ENCODE measurements at regions not wholly inside any gene's neighbourhood (a gene's known extent, or its start where the extent isn't known, plus 50 kb on each side); places are given as distances from the start of the nearest gene placed in this dataset.
"Not testable (repeated sequence)": the region's sequence is repeated elsewhere in the genome, so short reads cannot be mapped to it uniquely, and the experiment has no call there.

DNA sequence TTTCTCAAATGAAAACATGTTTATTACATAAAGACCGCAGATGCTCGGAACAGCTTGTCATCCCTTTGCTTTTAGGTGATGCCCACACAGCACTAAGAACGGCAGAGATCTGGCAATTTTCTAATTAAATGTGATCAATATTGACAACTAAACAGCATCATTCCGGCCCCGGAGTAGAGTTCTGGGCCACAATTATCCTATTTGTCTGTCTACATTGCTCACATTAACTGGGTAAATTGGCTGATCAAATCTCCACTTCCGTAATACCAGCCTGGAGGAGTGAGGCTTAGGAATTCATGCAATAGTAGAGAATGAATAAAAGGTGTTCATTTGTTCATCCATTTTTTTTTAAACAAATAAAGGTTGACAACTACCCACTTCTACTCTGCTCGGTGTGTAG, 245.1 kb upstream of the C9orf72 start:
- 65 to 85% methylated on average over 7 of the region's 7 CpGs for WGBS, 2 donors
- no peaks in the 10 kb centered on the region for H3K36me3 ChIP-seq (ENCODE audit: low read depth, missing control alignments)
- H3K27ac ChIP-seq = no peak overlapping the region
- no peaks in the 10 kb centered on the region for H3K9me3 ChIP-seq
- H3K27me3 ChIP-seq = no peaks in the 10 kb centered on the region
- TF ChIP-seq POLR2A (IDR thresholded peaks at IDR 0.05) = no peak
- TF ChIP-seq, protein P1, sequence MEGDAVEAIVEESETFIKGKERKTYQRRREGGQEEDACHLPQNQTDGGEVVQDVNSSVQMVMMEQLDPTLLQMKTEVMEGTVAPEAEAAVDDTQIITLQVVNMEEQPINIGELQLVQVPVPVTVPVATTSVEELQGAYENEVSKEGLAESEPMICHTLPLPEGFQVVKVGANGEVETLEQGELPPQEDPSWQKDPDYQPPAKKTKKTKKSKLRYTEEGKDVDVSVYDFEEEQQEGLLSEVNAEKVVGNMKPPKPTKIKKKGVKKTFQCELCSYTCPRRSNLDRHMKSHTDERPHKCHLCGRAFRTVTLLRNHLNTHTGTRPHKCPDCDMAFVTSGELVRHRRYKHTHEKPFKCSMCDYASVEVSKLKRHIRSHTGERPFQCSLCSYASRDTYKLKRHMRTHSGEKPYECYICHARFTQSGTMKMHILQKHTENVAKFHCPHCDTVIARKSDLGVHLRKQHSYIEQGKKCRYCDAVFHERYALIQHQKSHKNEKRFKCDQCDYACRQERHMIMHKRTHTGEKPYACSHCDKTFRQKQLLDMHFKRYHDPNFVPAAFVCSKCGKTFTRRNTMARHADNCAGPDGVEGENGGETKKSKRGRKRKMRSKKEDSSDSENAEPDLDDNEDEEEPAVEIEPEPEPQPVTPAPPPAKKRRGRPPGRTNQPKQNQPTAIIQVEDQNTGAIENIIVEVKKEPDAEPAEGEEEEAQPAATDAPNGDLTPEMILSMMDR (IDR thresholded peaks at IDR 0.05) = no peak
- no peak overlapping the region for H3K4me3 ChIP-seq
- no peaks in the 10 kb centered on the region for H3K4me1 ChIP-seq
- intact Hi-C loops (cut with DNase I; ENCODE audit: low total_unique reads) = no loop called here
- DNase-seq = no peak

DNA sequence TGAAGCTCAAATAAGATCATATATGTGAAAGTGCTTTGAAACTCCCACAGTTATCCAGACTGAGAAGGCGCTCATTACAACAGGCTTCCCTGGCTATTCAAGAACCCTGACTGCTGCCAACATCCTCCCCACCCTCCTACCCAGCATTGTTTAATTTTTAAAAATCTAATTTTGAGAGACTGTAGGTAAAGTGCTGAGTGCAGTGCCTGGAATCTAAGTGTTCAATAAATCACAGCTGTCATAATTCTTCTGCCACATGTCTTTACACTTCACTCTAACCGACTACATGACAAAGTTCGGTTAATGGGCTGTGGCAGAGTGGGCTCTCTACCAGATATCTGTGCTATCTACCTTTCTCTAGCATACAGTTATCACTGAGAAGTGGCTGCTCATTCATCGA, 255.6 kb upstream of the C9orf72 start:
- TF ChIP-seq POLR2A (IDR thresholded peaks at IDR 0.05) = no peak
- TF ChIP-seq, protein P1 (IDR thresholded peaks at IDR 0.05) = no peak
- H3K9me3 ChIP-seq = no peaks in the 10 kb centered on the region
- no peak overlapping the region for H3K4me3 ChIP-seq
- no peaks in the 10 kb centered on the region for H3K4me1 ChIP-seq
- intact Hi-C loops (cut with DNase I; ENCODE audit: low total_unique reads) = no loop called here
- no peak for DNase-seq
- no peaks in the 10 kb centered on the region for H3K27me3 ChIP-seq
- H3K27ac ChIP-seq = no peak overlapping the region
- 86 to 90% methylated on average over 4 of the region's 4 CpGs for WGBS, 2 donors
- H3K36me3 ChIP-seq (ENCODE audit: low read depth, missing control alignments) = no peaks in the 10 kb centered on the region

DNA sequence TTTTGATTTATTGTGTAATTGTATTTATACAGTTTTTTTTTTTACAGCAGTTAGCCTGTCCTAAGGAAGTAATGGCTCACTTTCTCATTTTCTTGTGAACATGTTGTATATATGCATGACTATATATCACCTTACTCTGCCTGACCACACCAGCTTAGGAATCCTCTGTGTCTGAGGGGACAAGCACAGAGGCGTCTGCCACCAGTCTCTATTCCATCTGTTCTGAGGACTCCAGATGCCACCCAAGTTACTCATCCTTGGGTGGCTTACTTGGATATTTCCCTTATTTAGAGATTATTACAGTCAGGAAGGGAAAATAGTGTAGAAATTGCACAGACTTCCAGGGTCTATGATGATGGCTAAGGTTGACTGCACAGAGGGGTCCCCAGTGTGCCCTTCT, 256.3 kb upstream of the C9orf72 start:
- TF ChIP-seq POLR2A (IDR thresholded peaks at IDR 0.05) = no peak
- TF ChIP-seq, protein P1 (IDR thresholded peaks at IDR 0.05) = no peak
- H3K27ac ChIP-seq = no peak overlapping the region
- DNase-seq = no peak
- WGBS, 2 donors = 73 to 100% methylated on average over 1 of the region's 1 CpG
- no peak overlapping the region for H3K4me3 ChIP-seq
- no peaks in the 10 kb centered on the region for H3K9me3 ChIP-seq
- intact Hi-C loops (cut with DNase I; ENCODE audit: low total_unique reads) = no loop called here
- H3K27me3 ChIP-seq = no peaks in the 10 kb centered on the region
- H3K36me3 ChIP-seq (ENCODE audit: low read depth, missing control alignments) = no peaks in the 10 kb centered on the region
- H3K4me1 ChIP-seq = no peaks in the 10 kb centered on the region

DNA sequence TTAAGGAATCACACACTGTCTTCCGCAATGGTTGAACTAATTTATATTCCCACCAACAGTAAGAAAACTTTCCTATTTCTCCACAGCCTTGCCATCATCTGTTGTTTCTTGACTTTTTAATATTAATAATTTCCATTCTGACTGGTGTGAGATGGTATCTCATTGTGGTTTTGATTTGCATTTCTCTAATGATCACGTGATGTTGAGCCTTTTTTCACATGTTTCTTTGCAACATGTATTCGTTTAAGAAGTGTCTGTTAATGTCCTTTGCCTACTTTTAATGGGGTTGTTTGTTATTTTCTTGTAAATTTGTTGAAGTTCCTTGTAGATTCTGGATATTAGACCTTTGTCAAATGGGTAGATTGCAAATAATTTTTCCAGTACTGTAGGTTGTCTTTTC, 258.8 kb upstream of the C9orf72 start:
- H3K36me3 ChIP-seq (ENCODE audit: low read depth, missing control alignments); intact Hi-C loops (cut with DNase I; ENCODE audit: low total_unique reads): not testable (repeated sequence)
- WGBS, 2 donors = 88 to 91% methylated on average over 3 of the region's 3 CpGs

DNA sequence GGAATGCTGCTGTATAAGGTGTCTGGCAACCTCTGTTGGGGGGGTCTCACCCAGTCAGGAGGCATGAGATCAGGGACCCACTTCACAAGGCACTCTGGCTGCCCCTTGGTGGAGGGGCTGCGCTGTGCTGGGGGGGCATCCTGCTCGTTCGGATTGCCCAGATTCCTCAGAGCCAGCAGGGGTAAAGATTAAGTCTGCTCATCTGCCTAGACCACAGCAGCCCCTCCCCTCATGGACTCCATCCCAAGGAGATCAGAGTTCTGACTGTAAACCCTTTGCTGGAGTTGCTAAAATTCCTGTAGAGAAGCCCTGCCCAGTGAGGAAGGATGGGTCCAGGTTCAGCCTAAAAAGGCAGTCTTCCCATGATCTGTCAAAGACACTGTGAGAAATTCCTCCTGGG, 262.0 kb upstream of the C9orf72 start:
- Histone ChIP-seq H3K27me3 (no peaks in the 10 kb centered on the region), H3K36me3 (ENCODE audit: low read depth, missing control alignments) (no peaks in the 10 kb centered on the region), H3K4me3 (no peak overlapping the region), H3K27ac (no peak overlapping the region), H3K4me1 (no peaks in the 10 kb centered on the region), H3K9me3 (no peaks in the 10 kb centered on the region)
- no peak for DNase-seq
- intact Hi-C loops (cut with DNase I; ENCODE audit: low total_unique reads) = no loop called here
- TF ChIP-seq, protein P1 (IDR thresholded peaks at IDR 0.05) = no peak
- TF ChIP-seq POLR2A (IDR thresholded peaks at IDR 0.05) = no peak
- WGBS, 2 donors = 87 to 94% methylated on average over 3 of the region's 3 CpGs

More for the DNA sequence above, 258.8 kb upstream of the C9orf72 start:
- not testable (repeated sequence) for H3K4me3 ChIP-seq, H3K27me3 ChIP-seq, H3K9me3 ChIP-seq, H3K27ac ChIP-seq, DNase-seq, H3K4me1 ChIP-seq

Measured in testis (tissue), 2 donors.